GM18867 (cell line): ENCODE measurements at regions not wholly inside any gene's neighbourhood (a gene's known extent, or its start where the extent isn't known, plus 50 kb on each side); places are given as distances from the start of the nearest gene placed in this dataset.
"Not testable (repeated sequence)": the region's sequence is repeated elsewhere in the genome, so short reads cannot be mapped to it uniquely, and the experiment has no call there.

Source experiments
- ATAC-seq: cut with Tn5 transposase; IDR thresholded peaks from one replicate; pipeline ENCODE4 v1.9.1; 2021; ENCODE audit warnings: mild to moderate bottlenecking, moderate library complexity; ENCODE audit not compliant: unreplicated experiment

- ATAC-seq = no peak
Observed at GRCh38 chr3:124650798-124651197, 79.5 kb upstream of the UMPS start.

DNA sequence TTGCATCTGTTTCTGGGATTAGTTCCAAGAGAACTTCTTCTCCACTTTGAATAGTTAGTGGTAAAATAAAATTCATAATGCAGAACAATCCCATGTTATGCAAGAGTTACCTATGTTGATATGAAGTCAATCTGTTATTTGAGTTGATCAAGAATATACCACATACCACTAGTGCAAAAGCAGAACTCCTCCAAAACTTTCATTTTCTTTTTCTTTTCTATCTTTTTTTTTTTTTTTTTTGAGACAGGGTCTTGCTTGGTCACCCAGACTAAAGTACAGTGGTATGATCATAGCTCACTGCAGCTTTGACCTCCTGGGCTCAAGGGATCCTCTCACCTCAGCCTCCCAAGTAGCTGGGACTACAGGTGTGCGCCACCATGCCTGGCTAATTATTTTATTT, 78.8 kb upstream of the UMPS start:
- not testable (repeated sequence) for ATAC-seq

GRCh38 chr3:124652009-124652408, 78.2 kb upstream of the UMPS start:
- no peak for ATAC-seq

DNA sequence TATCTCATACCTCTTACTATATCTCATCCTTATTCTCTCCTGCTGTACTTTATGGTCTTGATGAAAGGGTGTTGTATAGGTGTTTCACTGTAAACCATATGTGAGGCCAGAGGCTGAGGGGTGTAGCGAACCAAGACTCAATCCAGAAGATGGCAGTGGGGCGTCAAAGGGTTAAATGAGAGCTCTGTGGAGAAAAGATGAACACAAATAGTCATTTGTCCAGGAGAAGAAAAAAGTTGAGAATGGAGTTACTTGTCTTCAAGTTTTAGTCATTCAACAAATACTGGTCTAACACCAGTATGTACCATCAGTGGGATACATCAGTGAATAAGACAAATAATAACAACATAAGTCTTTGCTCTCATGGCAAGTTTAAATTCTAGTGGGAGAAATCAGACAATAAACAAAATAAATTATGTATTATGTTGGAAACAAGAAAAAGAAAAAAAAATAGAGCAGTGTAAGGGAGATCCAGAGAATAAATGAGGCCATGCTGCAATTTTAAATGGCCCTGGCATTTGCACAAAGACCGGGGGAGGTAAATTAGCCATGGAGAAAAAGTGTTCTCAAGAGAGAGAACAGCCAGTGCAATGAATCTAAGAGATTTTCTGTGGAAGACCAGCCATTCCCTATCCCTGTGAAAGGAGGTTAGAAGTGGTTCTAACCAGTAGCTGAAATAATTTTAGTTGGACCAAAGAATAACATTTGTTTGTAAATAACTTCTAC, 77.0 kb upstream of the UMPS start:
- ATAC-seq = no peak

DNA sequence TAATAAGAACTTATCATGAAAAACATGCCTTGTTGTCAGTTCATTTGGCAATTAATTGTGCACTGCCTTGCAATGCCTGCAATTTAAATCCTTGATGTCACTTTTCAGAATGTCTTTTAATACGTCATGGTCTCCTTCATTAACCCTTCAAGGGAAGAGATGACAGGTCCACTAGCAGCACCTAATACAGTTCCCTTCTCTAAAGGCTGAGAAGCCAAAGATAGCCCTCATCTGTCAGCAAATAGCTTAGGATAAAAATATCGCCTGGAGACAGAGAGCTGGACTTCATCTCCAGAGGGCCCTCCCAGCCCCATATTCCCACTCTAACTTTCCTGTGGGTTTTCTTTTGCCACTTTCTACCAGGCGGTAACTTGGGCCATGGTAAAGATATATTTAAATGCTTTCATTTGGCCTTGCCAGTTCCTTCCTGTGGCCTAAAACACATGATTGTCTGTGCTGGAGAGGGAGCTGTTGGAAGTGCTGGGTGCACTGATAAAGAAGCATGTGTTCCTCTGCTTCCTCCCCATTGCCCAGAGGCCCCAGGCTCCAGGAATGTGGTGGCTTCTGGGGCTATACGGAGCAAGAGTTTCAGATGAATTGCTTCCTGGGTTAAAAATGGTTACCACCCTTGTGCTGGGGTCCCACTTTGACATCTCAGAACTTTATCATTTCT, 76.3 kb upstream of the UMPS start:
- no peak for ATAC-seq

DNA sequence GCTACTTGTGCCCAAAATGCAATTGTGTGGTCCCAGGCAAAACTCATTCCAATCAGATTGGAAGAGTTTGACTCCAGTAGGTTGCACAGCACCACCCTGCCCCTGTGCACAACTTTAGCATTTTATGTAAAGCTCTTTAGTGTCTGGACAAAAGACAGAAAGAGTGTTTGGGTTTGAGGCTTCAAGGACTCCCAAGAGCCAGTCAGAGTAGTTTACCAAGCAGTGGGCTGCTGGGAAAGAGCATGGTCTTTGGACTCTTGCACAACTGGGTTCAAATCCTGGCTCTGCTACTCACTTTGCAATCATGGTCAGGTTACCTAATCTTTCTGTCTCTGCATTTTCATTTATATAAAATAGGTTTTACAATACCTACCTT, 75.8 kb upstream of the UMPS start:
- no peak for ATAC-seq

DNA sequence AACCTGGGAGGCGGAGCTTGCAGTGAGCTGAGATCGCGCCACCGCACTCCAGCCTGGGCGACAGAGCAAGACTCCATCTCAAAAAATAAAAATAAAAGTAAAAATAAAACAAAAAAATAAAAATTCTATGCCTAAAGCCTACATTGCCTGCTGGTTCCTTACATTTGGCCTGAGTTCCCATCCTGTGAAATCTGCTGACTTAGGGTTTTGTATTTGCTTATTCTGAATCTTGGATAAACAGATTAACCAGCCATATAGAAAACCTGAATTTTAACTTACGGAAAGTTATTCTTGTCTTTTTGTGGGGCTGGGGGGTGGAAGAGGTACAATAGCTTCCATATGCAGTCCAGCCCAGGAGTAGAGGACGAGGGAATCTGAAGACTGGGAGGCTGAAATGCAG, 73.7 kb upstream of the UMPS start:
- ATAC-seq = no peak

DNA sequence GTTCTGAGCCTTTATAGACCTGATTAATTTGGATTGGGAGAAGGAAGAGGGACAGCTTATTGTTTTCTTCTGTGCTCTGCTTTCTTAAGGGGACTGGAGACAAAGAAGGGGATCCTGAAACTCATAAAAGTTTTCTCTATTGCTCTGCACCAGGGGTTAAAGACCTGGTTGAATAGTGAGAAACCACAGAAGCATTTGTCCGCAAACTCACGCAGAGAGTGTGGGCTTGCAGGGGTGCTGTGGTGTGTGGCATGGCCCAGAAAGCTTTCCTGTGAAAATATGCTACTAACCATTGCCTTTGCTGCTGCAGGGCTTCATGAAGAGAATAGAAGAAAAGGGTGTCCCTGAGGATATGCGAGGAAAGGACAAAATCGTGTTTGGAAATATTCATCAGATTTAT, 73.1 kb upstream of the UMPS start:
- no peak for ATAC-seq

DNA sequence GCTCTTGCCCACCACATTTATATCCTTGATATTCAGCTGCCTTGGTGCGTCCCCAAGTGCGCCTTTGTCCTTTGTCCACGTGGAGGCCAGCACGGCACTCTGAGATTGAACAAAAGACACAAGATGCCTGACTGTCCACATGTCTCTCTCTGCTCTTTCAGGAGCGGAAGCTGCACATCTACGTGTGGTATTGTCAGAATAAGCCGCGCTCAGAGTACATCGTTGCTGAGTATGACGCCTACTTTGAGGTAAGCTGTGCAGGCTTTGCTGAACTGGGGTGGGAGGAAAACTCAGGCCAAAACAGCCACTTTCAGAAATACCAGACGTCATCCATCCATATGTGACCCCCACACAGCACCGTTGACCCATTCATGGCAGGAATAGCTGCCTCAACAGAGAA, 72.0 kb upstream of the UMPS start:
- no peak for ATAC-seq

GRCh38 chr3:124659175-124659574, 71.1 kb upstream of the UMPS start:
- no peak for ATAC-seq

DNA sequence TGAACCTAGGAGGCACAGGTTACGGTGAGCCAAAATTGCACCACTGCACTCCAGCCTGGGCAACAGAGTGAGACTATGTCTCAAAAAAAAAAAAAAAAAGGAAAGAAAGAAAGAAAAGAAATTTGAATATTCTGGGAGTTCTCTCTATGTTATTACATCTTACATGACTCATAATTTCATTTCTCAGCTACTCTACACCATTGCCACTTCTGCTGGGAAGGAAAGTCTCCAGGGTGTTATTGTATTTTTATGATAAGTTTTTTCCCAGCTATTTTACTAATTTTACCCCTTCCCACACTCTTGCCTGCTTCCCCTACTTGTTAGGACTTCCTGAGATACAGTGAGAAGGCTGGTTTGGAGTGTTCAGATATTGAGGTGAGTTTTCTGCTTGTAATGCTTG, 69.7 kb upstream of the UMPS start:
- ATAC-seq = no peak

GRCh38 chr3:124663690-124664089, 66.6 kb upstream of the UMPS start:
- no peak for ATAC-seq

GRCh38 chr3:124664804-124665203, 65.4 kb upstream of the UMPS start:
- no peak for ATAC-seq

DNA sequence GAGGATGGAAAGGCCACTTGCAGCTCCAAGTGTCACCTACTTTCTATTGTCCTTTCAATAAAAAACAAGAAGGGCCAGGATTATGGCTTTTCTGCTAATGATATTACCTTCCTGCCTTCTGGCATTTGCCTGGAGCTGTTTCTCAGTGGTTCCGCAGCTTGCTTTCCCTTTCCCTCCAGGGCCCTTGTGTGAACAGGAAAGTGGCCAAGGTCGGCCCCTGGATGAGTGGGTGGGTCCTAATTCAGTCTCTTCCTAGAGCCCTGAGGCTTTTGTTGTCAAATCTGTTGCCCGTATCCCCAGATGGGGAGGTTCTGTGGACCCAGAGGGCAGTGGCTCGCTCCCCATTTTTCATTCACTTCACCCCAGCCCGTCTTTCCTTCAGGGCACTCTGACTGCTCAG, 64.2 kb upstream of the UMPS start:
- no peak for ATAC-seq

DNA sequence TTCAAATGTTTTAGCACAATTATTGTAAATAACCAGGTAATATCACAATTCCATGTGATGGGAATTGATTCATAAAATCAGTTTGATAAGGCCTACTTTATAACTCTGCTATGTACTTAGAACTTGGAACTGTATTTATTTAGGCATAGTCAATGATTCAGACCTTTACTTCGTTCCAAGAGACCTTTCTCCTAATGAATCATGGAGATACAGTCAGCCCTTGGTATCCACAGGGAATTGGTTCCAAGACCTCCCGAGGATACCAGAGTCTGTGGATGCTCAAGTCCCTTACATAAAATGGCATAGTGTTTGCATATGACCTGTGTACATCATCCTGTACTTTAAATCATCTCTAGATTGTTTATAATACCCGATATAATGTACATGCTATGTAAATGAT, 60.8 kb upstream of the UMPS start:
- no peak for ATAC-seq

GRCh38 chr3:124671106-124671505, 59.1 kb upstream of the UMPS start:
- ATAC-seq = no peak

DNA sequence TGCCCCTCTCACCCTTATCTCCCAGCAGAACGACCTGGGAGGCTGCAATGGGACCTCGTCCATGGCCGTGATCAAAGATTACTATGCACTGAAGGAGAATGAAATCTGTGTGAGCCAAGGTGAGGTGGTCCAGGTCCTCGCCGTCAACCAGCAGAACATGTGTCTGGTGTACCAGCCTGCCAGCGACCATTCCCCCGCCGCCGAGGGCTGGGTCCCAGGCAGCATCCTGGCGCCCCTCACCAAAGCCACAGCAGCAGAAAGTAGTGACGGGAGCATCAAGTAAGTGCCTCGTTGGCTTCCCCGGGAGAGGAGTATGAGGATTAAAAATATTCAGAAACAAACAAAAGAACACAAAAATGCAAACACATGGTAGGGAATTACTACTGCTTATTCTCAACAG, 55.9 kb upstream of the UMPS start:
- ATAC-seq = no peak

DNA sequence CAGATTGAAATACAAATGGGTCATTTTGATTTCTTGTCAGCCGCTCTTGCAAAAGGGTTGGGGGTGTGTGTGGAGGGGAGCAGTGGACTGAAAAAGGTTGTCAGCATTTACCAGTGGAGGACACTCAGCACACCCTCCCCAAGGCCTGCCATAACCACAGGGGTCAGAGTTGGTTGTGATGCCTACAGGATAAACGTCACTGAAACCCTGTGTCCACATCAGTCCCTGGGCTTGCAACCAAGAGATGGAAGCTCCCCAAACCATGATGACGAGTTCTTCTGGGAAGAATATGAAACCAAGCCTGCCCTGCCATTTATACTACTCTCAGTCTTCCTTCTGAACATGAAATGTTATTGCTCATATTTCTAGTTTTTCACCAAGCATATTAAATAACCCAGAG, 54.0 kb upstream of the UMPS start:
- no peak for ATAC-seq

DNA sequence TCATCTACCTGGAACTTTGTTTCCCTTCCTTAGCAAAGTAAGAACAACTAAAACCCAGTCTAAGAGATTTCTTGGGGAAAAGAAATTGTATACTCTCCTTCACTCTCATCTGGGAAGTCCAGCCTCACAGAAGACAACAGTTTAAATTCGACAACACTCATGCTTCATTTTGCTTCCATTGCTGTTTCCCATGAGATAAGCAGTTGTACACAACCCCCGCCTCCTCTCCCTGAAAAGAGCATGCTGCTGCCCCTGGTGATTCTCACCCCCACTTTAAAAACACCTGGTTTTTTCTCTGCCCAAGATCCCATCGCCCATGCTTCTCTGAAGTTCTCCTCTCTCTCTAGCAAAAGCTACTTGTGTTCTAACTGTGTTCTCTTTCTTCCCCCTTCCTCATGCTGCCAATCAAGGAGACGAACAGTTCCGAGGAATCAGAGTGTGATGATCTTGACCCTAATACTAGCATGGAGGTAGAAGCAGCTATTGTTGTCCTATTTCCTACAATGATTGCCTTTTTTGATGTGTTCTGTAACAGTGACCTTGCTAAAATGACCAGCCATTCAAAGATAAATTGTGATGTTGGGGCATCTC, 51.1 kb upstream of the UMPS start:
- ATAC-seq = no peak
